ENCODE measurements at regions not wholly inside any gene's neighbourhood (a gene's known extent, or its start where the extent isn't known, plus 50 kb on each side); places are given as distances from the start of the nearest gene placed in this dataset.

DNA sequence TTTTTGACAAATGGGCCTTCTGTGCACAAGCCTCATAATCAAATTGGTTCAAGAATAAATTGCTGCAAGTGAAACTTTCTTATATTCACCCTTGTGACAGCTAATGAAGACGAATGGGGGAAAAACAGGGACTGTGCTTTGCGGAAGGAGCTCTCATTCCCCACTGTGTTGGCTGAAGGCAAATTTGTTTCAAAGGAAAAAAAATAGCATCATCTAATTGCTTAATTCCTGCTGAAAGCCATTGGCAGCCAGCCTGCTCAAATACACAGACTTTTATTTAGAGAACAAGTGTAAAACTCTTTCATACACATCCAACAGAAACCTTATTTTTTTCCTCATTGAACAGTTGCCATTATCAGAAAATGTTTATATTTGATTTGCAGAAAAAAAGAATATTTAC is 172.3 kb downstream of the ARL6IP6 start:
- H3K4me3 ChIP-seq (ENCODE audit: low read depth in 1 of 2, low read length in 1 of 2): no peak overlapping the region

DNA sequence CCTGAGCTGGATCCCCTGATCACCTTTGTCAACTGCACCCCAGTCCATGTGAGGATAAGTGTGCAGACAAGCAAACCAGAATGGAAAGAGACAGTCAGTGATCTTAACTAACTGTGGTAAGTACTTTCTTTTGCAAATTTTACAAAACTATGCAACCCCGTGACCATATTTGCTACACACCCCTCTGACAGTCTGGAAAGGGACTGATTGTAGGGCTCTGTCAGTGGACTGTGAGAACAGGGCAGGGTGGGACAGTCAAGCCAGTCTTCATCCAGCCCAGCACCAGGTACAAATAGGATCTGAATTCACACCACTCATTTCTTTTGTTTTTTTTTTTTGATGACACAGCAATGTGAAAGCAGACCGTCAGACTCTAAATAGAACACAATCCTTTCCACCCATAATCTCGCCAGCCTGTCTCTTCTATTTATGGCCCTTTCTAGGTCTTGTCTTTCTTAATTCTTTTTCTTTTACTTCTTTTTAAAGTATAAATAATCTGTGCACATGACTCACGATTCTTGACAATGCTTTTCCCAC is 165.6 kb downstream of the ARL6IP6 start:
- Histone ChIP-seq H3K9me3 (no peaks in the 10 kb centered on the region), H3K36me3 (no peaks in the 10 kb centered on the region)
- TF ChIP-seq, protein P1, sequence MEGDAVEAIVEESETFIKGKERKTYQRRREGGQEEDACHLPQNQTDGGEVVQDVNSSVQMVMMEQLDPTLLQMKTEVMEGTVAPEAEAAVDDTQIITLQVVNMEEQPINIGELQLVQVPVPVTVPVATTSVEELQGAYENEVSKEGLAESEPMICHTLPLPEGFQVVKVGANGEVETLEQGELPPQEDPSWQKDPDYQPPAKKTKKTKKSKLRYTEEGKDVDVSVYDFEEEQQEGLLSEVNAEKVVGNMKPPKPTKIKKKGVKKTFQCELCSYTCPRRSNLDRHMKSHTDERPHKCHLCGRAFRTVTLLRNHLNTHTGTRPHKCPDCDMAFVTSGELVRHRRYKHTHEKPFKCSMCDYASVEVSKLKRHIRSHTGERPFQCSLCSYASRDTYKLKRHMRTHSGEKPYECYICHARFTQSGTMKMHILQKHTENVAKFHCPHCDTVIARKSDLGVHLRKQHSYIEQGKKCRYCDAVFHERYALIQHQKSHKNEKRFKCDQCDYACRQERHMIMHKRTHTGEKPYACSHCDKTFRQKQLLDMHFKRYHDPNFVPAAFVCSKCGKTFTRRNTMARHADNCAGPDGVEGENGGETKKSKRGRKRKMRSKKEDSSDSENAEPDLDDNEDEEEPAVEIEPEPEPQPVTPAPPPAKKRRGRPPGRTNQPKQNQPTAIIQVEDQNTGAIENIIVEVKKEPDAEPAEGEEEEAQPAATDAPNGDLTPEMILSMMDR (IDR thresholded peaks at IDR 0.05): no peak

More for the DNA sequence above, 172.3 kb downstream of the ARL6IP6 start:
- no peaks in the 10 kb centered on the region for H3K9me3 ChIP-seq
- H3K36me3 ChIP-seq: no peaks in the 10 kb centered on the region
- no peaks in the 10 kb centered on the region for H3K4me1 ChIP-seq (ENCODE audit: control insufficient read depth in 1 of 2, insufficient read depth in 1 of 2, low read depth in 1 of 2, low read length in 1 of 2)
- TF ChIP-seq, protein P1 (IDR thresholded peaks at IDR 0.05): no peak
- no peak overlapping the region for H3K27ac ChIP-seq
- no peaks in the 10 kb centered on the region for H3K27me3 ChIP-seq

DNA sequence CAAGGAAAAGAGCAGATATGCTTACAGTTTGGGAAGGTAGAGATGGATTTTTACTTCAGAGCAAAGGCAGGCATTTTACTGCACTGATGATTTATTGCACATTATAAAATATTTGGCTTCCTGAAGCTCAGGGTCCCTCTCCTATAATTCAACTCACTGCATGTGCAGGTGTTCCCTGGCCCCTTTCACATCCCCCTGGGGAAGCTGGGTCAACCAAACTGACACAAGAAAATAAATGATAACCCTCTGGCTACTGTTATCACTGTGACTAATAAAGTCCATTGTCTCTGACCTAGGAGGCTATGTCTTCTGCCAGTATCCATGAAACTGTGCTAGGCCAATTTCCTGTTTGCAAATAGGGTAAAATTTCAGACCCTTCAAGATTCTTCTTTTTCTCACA is 163.1 kb downstream of the ARL6IP6 start:
- Histone ChIP-seq H3K9me3 (no peaks in the 10 kb centered on the region), H3K36me3 (no peaks in the 10 kb centered on the region), H3K4me3 (ENCODE audit: low read depth in 1 of 2, low read length in 1 of 2) (no peak overlapping the region), H3K27ac (no peak overlapping the region), H3K27me3 (no peaks in the 10 kb centered on the region), H3K4me1 (ENCODE audit: control insufficient read depth in 1 of 2, insufficient read depth in 1 of 2, low read depth in 1 of 2, low read length in 1 of 2) (no peaks in the 10 kb centered on the region)
- TF ChIP-seq, protein P1 (IDR thresholded peaks at IDR 0.05): no peak

More for the DNA sequence above, 165.6 kb downstream of the ARL6IP6 start:
- H3K27me3 ChIP-seq: no peaks in the 10 kb centered on the region
- no peaks in the 10 kb centered on the region for H3K4me1 ChIP-seq (ENCODE audit: control insufficient read depth in 1 of 2, insufficient read depth in 1 of 2, low read depth in 1 of 2, low read length in 1 of 2)
- H3K4me3 ChIP-seq (ENCODE audit: low read depth in 1 of 2, low read length in 1 of 2): no peak overlapping the region
- H3K27ac ChIP-seq: no peak overlapping the region

DNA sequence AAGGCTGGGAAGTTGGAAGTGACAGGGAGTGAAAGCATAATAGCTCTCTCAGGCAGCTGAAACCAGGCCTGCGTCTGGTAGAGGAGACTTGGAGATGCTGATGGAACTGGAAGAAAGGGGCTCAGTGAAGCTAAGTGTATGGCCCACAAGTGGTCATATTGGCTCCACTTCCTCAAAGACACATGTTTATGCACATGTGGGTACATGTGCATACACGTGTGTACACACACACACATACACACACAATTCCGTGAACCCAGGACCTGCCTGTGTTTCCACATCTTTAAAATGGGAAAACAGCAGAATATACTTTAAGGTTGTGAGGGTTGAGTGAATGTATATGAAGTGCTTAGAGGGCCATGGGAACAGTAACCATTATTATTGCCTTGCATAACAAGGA is 160.9 kb downstream of the ARL6IP6 start:
- no peaks in the 10 kb centered on the region for H3K36me3 ChIP-seq
- no peaks in the 10 kb centered on the region for H3K9me3 ChIP-seq
- no peak overlapping the region for H3K27ac ChIP-seq
- no peaks in the 10 kb centered on the region for H3K4me1 ChIP-seq (ENCODE audit: control insufficient read depth in 1 of 2, insufficient read depth in 1 of 2, low read depth in 1 of 2, low read length in 1 of 2)
- no peak overlapping the region for H3K4me3 ChIP-seq (ENCODE audit: low read depth in 1 of 2, low read length in 1 of 2)
- TF ChIP-seq, protein P1 (IDR thresholded peaks at IDR 0.05): no peak
- no peaks in the 10 kb centered on the region for H3K27me3 ChIP-seq

DNA sequence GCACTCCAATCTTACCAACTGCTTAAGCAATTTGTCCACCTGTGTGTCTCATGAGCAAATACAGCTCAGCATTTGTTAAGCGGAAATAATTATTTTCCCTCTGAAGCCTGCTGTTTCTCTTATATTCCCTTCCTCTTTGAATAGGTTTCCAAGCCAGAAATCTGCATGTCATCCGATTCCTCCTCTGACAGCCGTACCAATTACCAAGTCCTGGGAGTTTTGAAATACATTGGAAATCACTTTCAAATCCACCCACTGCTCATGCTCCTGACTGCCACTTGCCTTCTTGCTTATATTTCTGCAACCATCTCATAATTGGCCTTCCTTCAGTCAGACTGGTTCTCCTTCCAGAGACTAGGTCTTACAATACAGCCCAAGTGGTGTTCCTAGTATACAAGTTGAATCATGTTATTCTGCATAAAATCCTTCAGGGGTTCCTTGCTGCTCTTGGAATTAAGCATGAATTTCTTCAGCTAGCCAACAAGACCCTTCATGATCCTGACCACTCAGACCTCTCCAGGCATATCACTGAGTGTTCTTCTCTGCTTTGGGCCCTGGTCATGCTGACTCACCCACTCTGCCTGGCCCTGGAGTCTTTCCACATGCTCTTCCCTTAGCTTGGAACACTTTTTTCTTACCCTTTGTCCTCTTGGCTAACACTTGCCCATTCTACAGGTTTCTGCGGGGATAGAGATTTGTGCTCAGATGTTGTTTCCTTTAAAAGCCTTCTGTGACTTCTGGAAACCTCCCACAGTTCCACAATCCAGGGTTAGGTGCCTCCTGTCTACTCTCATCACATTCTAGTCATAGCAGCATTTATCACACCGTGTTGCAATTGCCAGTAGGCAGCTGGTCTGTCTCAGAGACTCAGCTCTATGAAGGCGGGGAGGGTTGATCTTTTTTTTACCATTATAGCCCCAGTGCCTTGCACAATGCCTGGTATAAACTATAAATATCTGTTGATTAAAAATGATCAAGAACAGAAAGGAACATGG is 157.6 kb downstream of the ARL6IP6 start:
- TF ChIP-seq, protein P1 (IDR thresholded peaks at IDR 0.05): no peak

More for the DNA sequence above, 157.6 kb downstream of the ARL6IP6 start:
- Histone ChIP-seq H3K27ac (no peak overlapping the region), H3K9me3 (no peaks in the 10 kb centered on the region), H3K27me3 (no peaks in the 10 kb centered on the region), H3K36me3 (no peaks in the 10 kb centered on the region), H3K4me1 (ENCODE audit: control insufficient read depth in 1 of 2, insufficient read depth in 1 of 2, low read depth in 1 of 2, low read length in 1 of 2) (no peaks in the 10 kb centered on the region), H3K4me3 (ENCODE audit: low read depth in 1 of 2, low read length in 1 of 2) (no peak overlapping the region)

Data from neutrophil (primary cell).